T47D (cell line): ENCODE measurements at regions not wholly inside any gene's neighbourhood (a gene's known extent, or its start where the extent isn't known, plus 50 kb on each side); places are given as distances from the start of the nearest gene placed in this dataset.
"Not testable (repeated sequence)": the region's sequence is repeated elsewhere in the genome, so short reads cannot be mapped to it uniquely, and the experiment has no call there.

Experiments used
- DNase-seq, 2 experiments: peaks; one replicate each; pipeline versions ENCODE4 v3.0.0 to v3.0.0-alpha.2; 2011 to 2012; ENCODE audit warnings: low read depth in 1 of 2, low spot score in 1 of 2
- JUND ChIP-seq: IDR thresholded peaks from 2 replicates; pipeline ENCODE4 v1.6.1; 2012; ENCODE audit warnings: low read depth
- in situ Hi-C: cut with HindIII; loops from 2 replicates; pipeline ENCODE4 v1.10.0; 2016; ENCODE audit warnings: low sequenced_read_pairs, low pct_unique_long_range_greater_than_20kb

DNA sequence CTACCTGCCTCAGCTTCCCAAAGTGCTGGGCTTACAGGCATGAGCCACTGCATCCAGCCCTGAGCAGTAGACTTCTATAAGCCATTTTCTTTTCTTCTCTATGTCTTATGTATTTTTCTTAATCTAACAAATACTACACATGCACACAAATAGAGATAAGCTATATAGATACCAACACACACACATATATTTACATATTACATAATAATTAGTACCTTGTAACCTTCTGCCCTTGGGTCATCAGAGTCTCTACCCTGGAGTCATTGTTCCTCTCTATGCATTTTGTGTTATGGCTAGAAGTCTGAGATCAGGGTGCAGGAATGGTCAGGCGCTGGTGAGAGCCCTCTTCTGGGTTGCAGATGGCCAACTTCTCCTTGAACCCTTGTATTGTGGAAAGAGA, 154.0 kb upstream of the PTPRG start:
- no peak for DNase-seq
- in situ Hi-C loops = no loop called here
- TF ChIP-seq JUND = no peak

DNA sequence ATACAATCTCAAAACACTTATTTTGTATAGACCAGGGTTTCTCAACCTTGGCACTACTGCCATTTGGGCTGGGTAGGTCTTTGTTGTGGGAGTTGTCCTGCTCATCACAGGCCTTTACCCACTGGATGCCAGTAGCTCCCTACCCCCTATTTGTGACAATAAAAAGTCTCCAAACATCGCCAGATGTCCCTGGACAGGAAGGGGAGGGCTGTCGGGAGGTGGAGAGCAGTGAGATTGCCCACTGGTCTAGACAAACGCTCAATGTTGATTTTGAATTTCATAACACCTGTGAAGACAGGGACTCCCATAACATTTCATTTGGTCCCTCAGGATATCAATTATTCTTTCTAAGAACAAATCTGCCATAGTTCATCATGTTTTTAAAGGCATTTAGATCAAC, 151.7 kb upstream of the PTPRG start:
- DNase-seq = no peak
- no peak for TF ChIP-seq JUND
- in situ Hi-C loops = no loop called here

DNA sequence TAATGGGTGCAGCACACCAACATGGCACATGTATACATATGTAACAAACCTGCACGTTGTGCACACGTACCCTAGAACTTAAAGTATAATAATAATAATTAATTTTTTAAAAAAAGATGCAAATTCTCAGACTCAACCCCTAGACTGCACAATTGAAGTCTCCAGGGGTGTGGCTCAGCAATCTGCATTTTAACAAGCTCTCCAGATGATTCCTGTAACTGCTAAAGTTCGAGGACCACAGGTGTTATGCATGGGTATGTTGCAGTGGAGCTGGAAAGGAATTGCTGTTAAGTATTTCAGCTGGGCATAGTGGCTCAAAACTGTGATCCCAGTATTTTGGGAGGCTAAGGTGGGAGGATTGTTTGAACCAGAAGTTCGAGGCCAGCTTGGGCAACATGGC, 151.0 kb upstream of the PTPRG start:
- in situ Hi-C loops, DNase-seq: not testable (repeated sequence)

DNA sequence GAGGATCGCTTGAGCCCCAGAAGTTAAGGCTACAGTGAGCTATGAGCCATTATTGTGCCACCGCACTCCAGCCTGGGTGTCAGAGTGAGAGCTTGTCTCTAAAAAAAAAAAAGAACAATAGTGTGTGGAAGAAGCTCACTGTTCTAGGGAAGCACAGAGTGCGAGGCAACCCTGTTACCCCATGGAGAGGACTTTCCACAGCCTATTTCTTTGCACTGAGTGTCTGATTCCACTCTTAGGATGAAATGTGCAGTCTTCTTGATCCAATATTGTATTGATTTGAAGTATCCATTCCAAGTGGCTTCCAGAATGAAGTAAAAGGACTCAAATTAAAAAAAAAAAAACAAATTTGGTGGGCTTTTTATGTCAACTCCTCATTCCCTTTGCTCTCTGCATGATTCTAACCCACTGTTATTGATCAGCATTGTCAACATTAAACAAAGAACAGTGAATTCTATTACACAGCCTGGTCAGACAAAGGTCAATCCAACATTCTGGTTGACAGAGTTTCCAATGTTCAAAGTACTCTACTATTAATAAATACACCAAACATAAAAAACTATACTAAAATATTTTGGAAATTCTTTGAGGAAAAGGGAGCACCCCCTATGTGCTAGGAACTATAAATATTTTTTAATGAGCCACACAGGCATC, 150.2 kb upstream of the PTPRG start:
- no peak for DNase-seq
- TF ChIP-seq JUND = no peak
- in situ Hi-C loops = no loop called here

DNA sequence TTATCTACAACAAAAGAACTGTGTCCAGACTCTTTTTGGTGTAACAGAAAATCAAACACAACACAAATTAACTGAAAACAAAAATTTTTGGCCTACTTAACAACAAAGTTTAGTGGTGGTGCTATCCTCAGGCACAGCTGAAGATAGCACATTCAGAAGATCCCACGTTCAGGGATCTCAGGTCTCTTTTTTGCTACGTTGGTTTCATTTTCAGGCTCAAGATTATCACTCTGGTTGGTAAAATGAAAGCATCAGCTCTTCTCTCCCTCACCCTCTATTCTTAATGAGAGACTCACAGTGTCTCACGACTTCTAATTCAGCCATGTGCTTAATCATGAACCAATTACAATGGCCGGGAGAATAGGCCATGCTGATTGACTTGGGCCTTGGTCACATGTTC, 146.9 kb upstream of the PTPRG start:
- no peak for TF ChIP-seq JUND
- in situ Hi-C loops = no loop called here
- no peak for DNase-seq

DNA sequence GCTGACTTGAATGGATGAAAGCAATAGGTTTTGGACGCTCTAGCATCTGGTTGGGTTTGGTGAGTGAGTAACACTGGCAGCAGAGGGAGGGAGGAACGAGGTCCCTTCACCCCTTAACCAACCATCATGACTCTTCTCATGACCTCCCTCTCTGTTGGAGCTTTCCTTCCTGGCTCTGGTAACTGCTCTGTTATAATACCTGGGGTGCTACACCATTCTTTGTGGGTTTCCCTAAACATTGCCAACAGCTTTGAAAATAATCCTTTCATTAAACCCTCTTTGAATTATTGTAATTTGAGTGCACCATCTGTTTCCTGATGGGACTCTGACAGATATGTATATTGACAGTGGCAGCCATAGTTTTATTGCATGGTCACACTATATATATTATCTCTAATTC, 146.2 kb upstream of the PTPRG start:
- no peak for DNase-seq
- in situ Hi-C loops = no loop called here
- no peak for TF ChIP-seq JUND

DNA sequence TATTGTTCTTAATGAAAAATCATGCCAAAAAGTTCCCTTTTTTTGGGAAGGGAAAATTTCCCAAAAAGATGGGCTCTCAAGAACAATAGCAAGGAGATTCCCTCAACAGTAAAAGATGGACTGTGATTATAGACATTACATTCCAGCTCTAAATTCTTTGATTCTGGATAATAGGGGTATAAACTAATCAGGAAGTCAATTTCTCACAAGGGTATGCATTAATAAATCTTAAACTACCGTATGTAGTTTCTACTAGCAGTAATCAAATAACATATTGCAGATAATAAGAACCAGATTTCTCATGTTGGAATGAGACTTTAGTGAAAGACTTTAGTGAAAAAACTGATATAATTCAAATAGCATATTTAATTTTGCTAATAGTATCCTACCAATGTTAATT, 144.8 kb upstream of the PTPRG start:
- DNase-seq = no peak
- in situ Hi-C loops = no loop called here
- no peak for TF ChIP-seq JUND

DNA sequence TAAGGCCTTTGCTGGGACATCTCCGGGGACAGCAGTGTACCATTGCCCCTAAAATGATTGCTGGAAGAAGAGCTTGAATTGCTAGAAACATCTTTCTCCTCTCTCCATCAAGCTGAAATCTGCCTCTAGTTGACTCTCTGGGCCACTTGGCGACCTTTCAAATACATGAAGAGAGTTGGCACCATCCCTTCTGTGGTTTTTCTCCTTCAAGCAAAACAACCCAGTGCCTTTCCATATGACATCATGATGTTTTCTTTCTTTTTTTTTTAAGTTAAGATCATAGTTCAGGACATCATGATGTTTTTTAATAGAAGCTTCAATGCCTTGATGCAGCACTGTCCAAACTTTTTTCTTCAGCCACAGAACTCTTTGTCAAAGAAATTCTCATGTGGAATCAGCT, 144.0 kb upstream of the PTPRG start:
- TF ChIP-seq JUND = no peak
- in situ Hi-C loops = no loop called here
- no peak for DNase-seq

DNA sequence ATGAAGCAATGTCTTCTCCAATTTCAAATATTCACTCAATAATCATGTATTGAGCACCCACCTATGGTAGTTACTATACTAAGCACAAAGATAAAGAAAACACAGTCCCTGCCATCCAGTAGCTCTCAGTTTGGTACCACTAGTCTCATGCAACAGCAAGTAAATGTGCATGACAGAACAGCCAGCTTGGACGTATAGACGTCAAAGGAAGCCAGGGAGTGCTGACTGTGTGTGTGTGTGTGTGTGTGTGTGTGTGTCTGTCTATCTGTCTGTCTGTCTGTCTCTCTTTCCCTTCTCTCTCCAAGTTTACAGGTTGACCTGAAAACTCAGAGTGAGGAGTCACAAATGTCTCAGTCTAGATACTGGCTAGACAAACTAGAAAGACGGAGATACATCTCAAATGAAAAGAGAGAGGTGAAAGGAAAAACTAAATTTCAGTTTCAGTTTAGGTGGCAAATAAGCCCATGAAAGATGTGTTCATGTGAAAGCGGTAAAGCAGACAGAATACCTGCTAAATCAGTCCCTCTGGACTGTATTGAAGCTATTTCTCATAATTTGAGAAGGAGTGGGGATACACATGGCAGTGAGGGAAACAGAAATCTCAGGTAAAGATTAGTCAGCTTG, 141.1 kb upstream of the PTPRG start:
- in situ Hi-C loops = no loop called here

DNA sequence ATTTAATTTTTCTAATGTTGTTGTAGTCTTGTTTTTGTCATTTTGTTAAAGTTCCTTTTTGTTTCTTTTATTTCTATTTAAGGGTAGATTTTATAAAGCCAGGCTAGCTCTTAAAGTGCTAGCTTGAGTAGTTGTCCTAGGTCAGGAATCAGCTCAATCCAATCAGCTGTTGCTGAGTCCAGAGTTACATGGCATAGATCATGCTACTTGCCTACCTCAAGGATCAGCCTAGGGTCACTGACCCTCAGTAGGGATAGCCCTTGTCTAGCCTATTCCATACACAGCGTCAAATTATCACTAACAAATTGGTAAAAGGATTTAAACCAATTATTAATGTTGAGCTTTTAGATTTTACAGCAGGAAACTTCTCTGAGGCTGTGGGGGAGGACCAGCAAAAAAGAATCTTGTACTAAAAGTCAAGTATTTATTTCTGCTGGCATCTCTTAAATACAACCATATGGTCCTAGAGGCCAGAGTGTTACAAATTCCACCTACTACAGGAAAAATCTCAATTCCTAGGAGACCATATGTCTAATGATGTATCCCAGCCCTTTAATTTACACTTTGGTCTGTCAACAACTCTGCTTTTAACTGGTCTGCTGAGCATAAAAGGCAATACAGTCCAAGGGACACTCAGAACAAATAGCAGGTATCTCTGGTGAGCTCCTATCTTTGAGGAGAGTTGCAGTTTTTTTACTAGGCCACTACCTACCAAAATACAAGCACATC, 138.3 kb upstream of the PTPRG start:
- no peak for DNase-seq
- in situ Hi-C loops = no loop called here
- TF ChIP-seq JUND = no peak

More for the DNA sequence above, 141.1 kb upstream of the PTPRG start:
- DNase-seq = no peak
- no peak for TF ChIP-seq JUND

DNA sequence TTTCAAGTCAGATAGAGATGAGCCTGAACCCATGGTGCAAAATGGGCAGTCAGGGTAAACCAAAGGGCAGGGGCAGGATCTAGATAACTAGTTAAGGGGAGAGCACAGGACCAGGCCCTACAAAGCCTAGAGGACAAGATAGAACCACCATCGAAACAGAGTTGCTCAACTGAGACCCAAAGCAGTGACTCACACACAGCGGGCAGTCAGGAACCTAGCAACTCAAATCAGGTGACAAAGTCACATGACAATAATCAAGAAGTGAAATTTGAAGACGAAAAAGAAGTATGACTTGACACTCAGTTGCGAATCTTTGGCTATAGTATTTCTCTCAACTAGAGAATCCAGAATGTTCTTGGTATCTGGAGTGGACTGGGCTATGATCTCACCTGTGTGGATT, 136.0 kb upstream of the PTPRG start:
- DNase-seq = no peak
- in situ Hi-C loops = no loop called here
- TF ChIP-seq JUND = no peak

DNA sequence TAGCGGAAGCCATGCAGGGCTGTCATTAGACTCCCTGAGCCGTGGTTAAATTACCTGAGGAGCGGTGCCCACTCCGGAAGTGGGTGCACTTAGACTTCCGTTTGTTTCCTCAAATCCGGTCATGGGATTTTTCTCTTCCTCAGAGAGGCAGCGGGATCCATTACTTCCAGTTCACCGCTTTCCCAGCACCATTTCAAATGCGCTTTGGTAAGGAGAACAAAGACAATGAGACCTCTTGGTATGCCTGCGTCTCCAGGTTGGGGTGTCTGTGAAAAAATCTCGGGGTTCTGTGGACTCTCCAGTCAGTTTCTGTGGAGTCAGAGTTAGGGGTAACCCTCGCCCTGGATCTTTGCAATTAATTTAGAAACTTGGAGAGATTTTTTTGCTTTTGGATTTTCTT, 132.3 kb upstream of the PTPRG start:
- in situ Hi-C loops = no loop called here
- DNase-seq = no peak
- TF ChIP-seq JUND = no peak

DNA sequence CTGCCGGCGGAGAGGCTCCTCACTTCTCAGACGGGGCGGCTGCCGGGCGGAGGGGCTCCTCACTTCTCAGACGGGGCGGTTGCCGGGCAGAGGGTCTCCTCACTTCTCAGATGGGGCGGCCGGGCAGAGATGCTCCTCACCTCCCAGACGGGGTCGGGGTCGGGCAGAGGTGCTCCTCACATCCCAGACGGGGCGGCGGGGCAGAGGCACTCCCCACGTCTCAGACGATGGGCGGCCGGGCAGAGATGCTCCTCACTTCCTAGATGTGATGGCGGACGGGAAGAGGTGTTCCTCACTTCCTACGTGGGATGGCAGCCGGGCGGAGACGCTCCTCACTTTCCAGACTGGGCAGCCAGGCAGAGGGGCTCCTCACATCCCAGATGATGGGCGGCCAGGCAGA, 126.5 kb upstream of the PTPRG start:
- DNase-seq, in situ Hi-C loops: not testable (repeated sequence)

DNA sequence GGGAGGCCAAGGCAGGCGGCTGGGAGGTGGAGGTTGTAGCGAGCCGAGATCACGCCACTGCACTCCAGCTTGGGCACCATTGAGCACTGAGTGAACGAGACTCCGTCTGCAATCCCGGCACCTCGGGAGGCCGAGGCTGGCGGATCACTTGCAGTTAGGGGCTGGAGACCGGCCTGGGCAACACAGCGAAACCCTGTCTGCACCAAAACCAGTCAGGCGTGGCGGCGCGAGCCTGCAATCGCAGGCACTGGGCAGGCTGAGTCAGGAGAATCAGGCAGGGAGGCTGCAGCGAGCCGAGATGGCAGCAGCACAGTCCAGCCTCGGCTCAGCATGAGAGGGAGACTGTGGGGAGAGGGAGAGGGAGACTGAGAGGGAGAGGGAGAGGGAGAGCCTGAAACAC, 126.0 kb upstream of the PTPRG start:
- DNase-seq, in situ Hi-C loops: not testable (repeated sequence)
